WTC11 (cell line): ENCODE measurements at regions not wholly inside any gene's neighbourhood (a gene's known extent, or its start where the extent isn't known, plus 50 kb on each side); places are given as distances from the start of the nearest gene placed in this dataset.
A peak's percentile ranks its signal among the peaks of the same experiment; 100 is the strongest.

Source experiments
- ATAC-seq: fragments of 200-7000 bp; cut with Tn5 transposase; 2 replicates; pipeline ENCODE4 v1.10.0; 2021; ENCODE audit warnings: mild to moderate bottlenecking, moderate library complexity
- CTCF ChIA-PET: fragments of 300-600 bp; sonication (Branson Sonifier 250); formaldehyde crosslinking; loops from one replicate; lab custom pipeline; 2021; ENCODE audit warnings: antibody characterized with exemption; lab: Charles Lee
- POLR2A ChIA-PET: fragments of 350-600 bp; sonication (Branson Sonifier 250); formaldehyde crosslinking; loops from one replicate; lab custom pipeline; 2021; ENCODE audit warnings: antibody characterized with exemption; lab: Charles Lee
- DNase-seq: peaks from one replicate; pipeline ENCODE4 v3.0.0; 2021; ENCODE audit warnings: low spot score
- H3K27ac Mint-ChIP-seq: 2 replicates; pipeline ENCODE4 v1.8.0; 2021; ENCODE audit warnings: mixed read lengths
- H3K27me3 Mint-ChIP-seq: 2 replicates; pipeline ENCODE4 v1.8.0; 2021; ENCODE audit warnings: low read depth, mild to moderate bottlenecking, moderate library complexity, mixed read lengths
- H3K36me3 Mint-ChIP-seq: 2 replicates; pipeline ENCODE4 v1.8.0; 2021; ENCODE audit warnings: mixed read lengths
- H3K4me1 Mint-ChIP-seq: 2 replicates; pipeline ENCODE4 v1.8.0; 2022; ENCODE audit warnings: mixed read lengths
- H3K4me3 Mint-ChIP-seq: 2 replicates; pipeline ENCODE4 v1.8.0; 2021; ENCODE audit warnings: mild to moderate bottlenecking, moderate library complexity, mixed read lengths
- H3K9me3 Mint-ChIP-seq: 2 replicates; pipeline ENCODE4 v1.8.0; 2021; ENCODE audit warnings: mixed read lengths
- AFF4 ChIP-seq: sonication (generic); formaldehyde crosslinking; IDR thresholded peaks from 2 replicates; pipeline ENCODE4 v1.8.1; 2023; ENCODE audit warnings: mild to moderate bottlenecking, missing genetic modification reagents, borderline replicate concordance
- ATF2 ChIP-seq: sonication (generic); formaldehyde crosslinking; IDR thresholded peaks from 2 replicates; pipeline ENCODE4 v1.8.1; 2022; ENCODE audit warnings: low read depth, missing genetic modification reagents, borderline replicate concordance
- CBFB ChIP-seq: sonication (generic); formaldehyde crosslinking; IDR thresholded peaks from 2 replicates; pipeline ENCODE4 v1.8.1; 2022; ENCODE audit warnings: mild to moderate bottlenecking, low read depth, missing genetic modification reagents
- CDX4 ChIP-seq: fragments of 250-450 bp; sonication (Bioruptor Pico); IDR thresholded peaks from 2 replicates; pipeline ENCODE4 v1.9.0; 2021; ENCODE audit warnings: moderate library complexity, mild to moderate bottlenecking, inconsistent platforms, borderline replicate concordance
- CTCF ChIP-seq: fragments of 200-600 bp; IDR thresholded peaks from 2 replicates; pipeline ENCODE4 v1.8.0; 2022; ENCODE audit warnings: antibody characterized with exemption
- E2F5 ChIP-seq: sonication (generic); formaldehyde crosslinking; IDR thresholded peaks from 2 replicates; pipeline ENCODE4 v1.8.1; 2022; ENCODE audit warnings: mild to moderate bottlenecking, moderate library complexity, missing genetic modification reagents
- FOXP1 ChIP-seq: sonication (generic); formaldehyde crosslinking; IDR thresholded peaks from 2 replicates; pipeline ENCODE4 v1.8.0; 2022; ENCODE audit warnings: missing genetic modification reagents, mild to moderate bottlenecking, moderate library complexity, borderline replicate concordance
- GTF2I ChIP-seq: fragments of 250-450 bp; sonication (Bioruptor Pico); conservative IDR thresholded peaks from 2 replicates; pipeline ENCODE4 v1.4.0; 2021; ENCODE audit warnings: mild to moderate bottlenecking
- NFE2L1 ChIP-seq: sonication (generic); formaldehyde crosslinking; IDR thresholded peaks from 2 replicates; pipeline ENCODE4 v1.8.1; 2023; ENCODE audit warnings: missing genetic modification reagents
- NR3C1 ChIP-seq: sonication (generic); formaldehyde crosslinking; conservative IDR thresholded peaks from 2 replicates; pipeline ENCODE4 v1.8.1; 2023; ENCODE audit warnings: low read depth, mild to moderate bottlenecking, missing genetic modification reagents
- SMAD4 ChIP-seq: sonication (generic); formaldehyde crosslinking; IDR thresholded peaks from 2 replicates; pipeline ENCODE4 v1.8.0; 2022; ENCODE audit warnings: mild to moderate bottlenecking, missing genetic modification reagents
- SP1 ChIP-seq: sonication (generic); formaldehyde crosslinking; conservative IDR thresholded peaks from 2 replicates; pipeline ENCODE4 v1.8.1; 2022; ENCODE audit warnings: missing genetic modification reagents
- ZNF138 ChIP-seq: sonication (generic); formaldehyde crosslinking; conservative IDR thresholded peaks from 2 replicates; pipeline ENCODE4 v1.8.1; 2022; ENCODE audit warnings: mild to moderate bottlenecking, moderate library complexity, missing genetic modification reagents
- ZNF425 ChIP-seq: fragments of 250-450 bp; sonication (Bioruptor Pico); conservative IDR thresholded peaks from 2 replicates; pipeline ENCODE4 v1.9.0; 2021; ENCODE audit warnings: mild to moderate bottlenecking

GRCh38 chr12:4138051-4138450 lies 135.5 kb upstream of the CCND2 start (continued):
- TF ChIP-seq CTCF (no peak), CBFB (CRISPR knock-in tag) (no peak), ZNF138 (CRISPR knock-in tag) (no peak), CDX4 (no peak), E2F5 (CRISPR knock-in tag) (no peak)

- Mint-ChIP-seq H3K4me3 (no peak overlapping the region), H3K27ac (0 out of 2 replicates have a peak overlapping the region, but pooled peaks have one; percentile 4), H3K27me3 (no peaks in the 10 kb centered on the region), H3K9me3 (no peaks in the 10 kb centered on the region), H3K4me1 (peaks cover 76% of the 10 kb centered on the region), H3K36me3 (peaks cover 8% of the 10 kb centered on the region; the same call in 1 of the 2 replicates)
- ChIA-PET CTCF (interaction anchor here (0.8 kb wide), 1 partner anchor 173 kb away, joined by 3 read pairs; no protein-coding TSS in a partner anchor), POLR2A (interaction anchor here (0.8 to 1.0 kb wide), 3 partner anchors 19 to 135 kb away, joined by 3 to 4 read pairs (median 4); no protein-coding TSS in a partner anchor)
- TF ChIP-seq SP1 (CRISPR knock-in tag) (no peak), SMAD4 (CRISPR knock-in tag) (no peak), NFE2L1 (no peak)
- no peak for DNase-seq
- ATAC-seq, result no peak
Measured at GRCh38 chr12:4137441-4137840, 136.1 kb upstream of the CCND2 start.

GRCh38 chr12:4137015-4137414 lies 136.5 kb upstream of the CCND2 start:
- peaks cover 8% of the 10 kb centered on the region; the same call in 1 of the 2 replicates for H3K36me3 Mint-ChIP-seq
- ChIA-PET CTCF (interaction anchor here (0.8 to 4.2 kb wide), 2 partner anchors 140 to 173 kb away, joined by 3 to 31 read pairs; no protein-coding TSS in a partner anchor), POLR2A (interaction anchor here (0.8 kb wide), 1 partner anchor 19 kb away, joined by 3 read pairs; no protein-coding TSS in a partner anchor)
- H3K27me3 Mint-ChIP-seq, result no peaks in the 10 kb centered on the region
- DNase-seq, result no peak
- ATAC-seq, result no peak
- TF ChIP-seq ZNF425 (CRISPR knock-in tag) (no peak), ATF2 (CRISPR knock-in tag) (no peak), AFF4 (CRISPR knock-in tag) (no peak), FOXP1 (CRISPR knock-in tag) (no peak), NR3C1 (CRISPR knock-in tag) (no peak), GTF2I (CRISPR knock-in tag) (no peak)
- peak overlapping the region; percentile 45; the same call in 1 of the 2 replicates for H3K27ac Mint-ChIP-seq
- H3K9me3 Mint-ChIP-seq, result no peaks in the 10 kb centered on the region
- H3K4me3 Mint-ChIP-seq, result no peak overlapping the region
- peaks cover 79% of the 10 kb centered on the region for H3K4me1 Mint-ChIP-seq
